GM19452 (cell line): ENCODE measurements at regions not wholly inside any gene's neighbourhood (a gene's known extent, or its start where the extent isn't known, plus 50 kb on each side); places are given as distances from the start of the nearest gene placed in this dataset.

Source experiments
- ATAC-seq: cut with Tn5 transposase; IDR thresholded peaks from one replicate; pipeline ENCODE4 v1.9.1; 2021; ENCODE audit not compliant: unreplicated experiment

- no peak for ATAC-seq
Measured at GRCh38 chr3:117161816-117162215, 452.2 kb downstream of the TUSC7 start.

- no peak for ATAC-seq
Measured at GRCh38 chr3:117165176-117165575, 455.6 kb downstream of the TUSC7 start.

GRCh38 chr3:117165601-117166051 lies 456.0 kb downstream of the TUSC7 start:
- no peak for ATAC-seq

GRCh38 chr3:117168896-117169295 lies 459.3 kb downstream of the TUSC7 start:
- ATAC-seq: no peak

- no peak for ATAC-seq
Measured at GRCh38 chr3:117170094-117170493, 460.5 kb downstream of the TUSC7 start.

- no peak for ATAC-seq
Measured at GRCh38 chr3:117171124-117171523, 461.5 kb downstream of the TUSC7 start.

GRCh38 chr3:117172426-117172825 lies 462.8 kb downstream of the TUSC7 start:
- ATAC-seq: no peak

- ATAC-seq: no peak
Measured at GRCh38 chr3:117181222-117181621, 471.6 kb downstream of the TUSC7 start.

GRCh38 chr3:117184574-117184973 lies 475.0 kb downstream of the TUSC7 start:
- no peak for ATAC-seq

GRCh38 chr3:117191245-117191644 lies 481.7 kb downstream of the TUSC7 start:
- ATAC-seq: no peak

GRCh38 chr3:117192888-117193287 lies 483.3 kb downstream of the TUSC7 start:
- no peak for ATAC-seq

GRCh38 chr3:117193390-117193789 lies 483.8 kb downstream of the TUSC7 start:
- no peak for ATAC-seq

GRCh38 chr3:117195034-117195433 lies 485.5 kb downstream of the TUSC7 start:
- no peak for ATAC-seq

- ATAC-seq: no peak
Measured at GRCh38 chr3:117200962-117201361, 491.4 kb downstream of the TUSC7 start.

- no peak for ATAC-seq
Measured at GRCh38 chr3:117201901-117202774, 492.6 kb downstream of the TUSC7 start.

- ATAC-seq: no peak
Measured at GRCh38 chr3:117217355-117217754, 507.8 kb downstream of the TUSC7 start.

GRCh38 chr3:117217760-117218316 lies 508.3 kb downstream of the TUSC7 start:
- no peak for ATAC-seq

GRCh38 chr3:117218641-117219048 lies 509.1 kb downstream of the TUSC7 start:
- no peak for ATAC-seq

- no peak for ATAC-seq
Measured at GRCh38 chr3:117219296-117219695, 509.7 kb downstream of the TUSC7 start.

GRCh38 chr3:117226932-117227331 lies 517.4 kb downstream of the TUSC7 start:
- ATAC-seq: no peak

- ATAC-seq: no peak
Measured at GRCh38 chr3:117228466-117228865, 518.9 kb downstream of the TUSC7 start.

GRCh38 chr3:117230924-117231323 lies 521.3 kb downstream of the TUSC7 start:
- no peak for ATAC-seq
